ENCODE measurements at regions not wholly inside any gene's neighbourhood (a gene's known extent, or its start where the extent isn't known, plus 50 kb on each side); places are given as distances from the start of the nearest gene placed in this dataset.

DNA sequence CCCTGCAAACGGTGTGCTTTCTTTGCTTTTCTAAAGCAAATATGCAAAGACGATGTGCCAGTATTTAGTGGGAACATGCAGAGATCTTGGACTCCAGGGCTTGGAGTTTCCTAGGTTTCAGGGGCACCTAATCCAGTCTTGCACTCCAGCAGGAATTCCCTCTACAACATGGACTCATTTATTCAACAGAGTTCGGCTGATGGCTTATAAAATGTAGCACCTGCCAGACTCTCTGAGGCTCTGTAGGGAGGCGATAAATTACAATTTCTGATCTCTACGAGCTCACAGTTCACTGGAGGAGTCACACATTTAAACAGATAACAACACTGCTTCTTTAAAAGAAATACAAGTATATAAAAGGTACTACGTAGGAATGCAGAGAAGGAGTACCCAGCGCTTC lies 143.7 kb downstream of the FGF9 start:
- Histone ChIP-seq H3K14ac (ENCODE audit: insufficient read depth, low read length) (no peak overlapping the region), H3K23ac (ENCODE audit: insufficient read length, low read depth, low read length) (no peak overlapping the region), H3K18ac (ENCODE audit: insufficient read length, low read depth, low read length) (no peak overlapping the region), H2BK120ac (ENCODE audit: low read depth, low read length, poor library complexity, severe bottlenecking) (no peak overlapping the region), H3K27me3 (ENCODE audit: insufficient read depth, low read length) (no peaks in the 10 kb centered on the region), H3K23me2 (ENCODE audit: insufficient read length, low read depth, low read length, poor library complexity, severe bottlenecking) (no peaks in the 10 kb centered on the region), H4K20me1 (ENCODE audit: control insufficient read depth, insufficient read depth, insufficient read length) (no peaks in the 10 kb centered on the region), H4K8ac (replicated peaks; ENCODE audit: insufficient read length, low read depth, low read length) (no peak overlapping the region), H3K4me2 (ENCODE audit: insufficient read depth, insufficient read length, low read length) (no peak overlapping the region), H4K5ac (ENCODE audit: insufficient read length, low read depth, low read length) (no peak overlapping the region), H4K91ac (ENCODE audit: insufficient read length, low read depth, low read length) (no peak overlapping the region), H2BK12ac (ENCODE audit: insufficient read length, low read depth, low read length) (no peak overlapping the region), H3K56ac (ENCODE audit: insufficient read length, low read depth, low read length) (no peak overlapping the region), H3K79me1 (ENCODE audit: insufficient read depth, low read depth, low read length, poor library complexity, severe bottlenecking) (no peaks in the 10 kb centered on the region), H3K4ac (ENCODE audit: low read depth, low read length) (no peak overlapping the region), H3K27ac (ENCODE audit: insufficient read length, low read depth, low read length) (no peak overlapping the region), H3K9ac (ENCODE audit: extremely low read depth, insufficient read length, low read length) (no peak overlapping the region), H3K4me1 (ENCODE audit: insufficient read depth, low read length) (no peaks in the 10 kb centered on the region), H2AK5ac (ENCODE audit: insufficient read length, low read length) (no peak overlapping the region), H3T11ph (ENCODE audit: low read length) (no peak overlapping the region), H2BK5ac (ENCODE audit: insufficient read length, low read length) (no peak overlapping the region), H2AFZ (ENCODE audit: low read length) (no peak overlapping the region), H3K79me2 (ENCODE audit: insufficient read depth, low read length) (no peaks in the 10 kb centered on the region), H3K9me3 (ENCODE audit: control insufficient read depth, low read depth, low read length) (no peaks in the 10 kb centered on the region), H2BK15ac (ENCODE audit: low read depth, low read length) (no peak overlapping the region), H2BK20ac (ENCODE audit: low read depth, low read length, poor library complexity, severe bottlenecking) (no peak overlapping the region)
- DNase-seq: no peak
- Mint-ChIP-seq H3K27ac (no peak overlapping the region; a peak in 1 of 7 replicates), H3K9me3 (peaks cover 9 to 10% of the 10 kb centered on the region in 2 experiments; a peak in 4 of 5 replicates), H3K4me1 (peaks cover 4 to 8% of the 10 kb centered on the region in 2 experiments), H3K27me3 (ENCODE audit: low read depth) (peaks cover 10% of the 10 kb centered on the region), H3K36me3 (ENCODE audit: insufficient read depth in 1 of 3, low read depth in 3 of 3) (peaks cover 0 to 10% (median 2%) of the 10 kb centered on the region in 3 experiments; a peak in 3 of 7 replicates), H3K4me3 (no peak overlapping the region)
- TF ChIP-seq, protein P1, sequence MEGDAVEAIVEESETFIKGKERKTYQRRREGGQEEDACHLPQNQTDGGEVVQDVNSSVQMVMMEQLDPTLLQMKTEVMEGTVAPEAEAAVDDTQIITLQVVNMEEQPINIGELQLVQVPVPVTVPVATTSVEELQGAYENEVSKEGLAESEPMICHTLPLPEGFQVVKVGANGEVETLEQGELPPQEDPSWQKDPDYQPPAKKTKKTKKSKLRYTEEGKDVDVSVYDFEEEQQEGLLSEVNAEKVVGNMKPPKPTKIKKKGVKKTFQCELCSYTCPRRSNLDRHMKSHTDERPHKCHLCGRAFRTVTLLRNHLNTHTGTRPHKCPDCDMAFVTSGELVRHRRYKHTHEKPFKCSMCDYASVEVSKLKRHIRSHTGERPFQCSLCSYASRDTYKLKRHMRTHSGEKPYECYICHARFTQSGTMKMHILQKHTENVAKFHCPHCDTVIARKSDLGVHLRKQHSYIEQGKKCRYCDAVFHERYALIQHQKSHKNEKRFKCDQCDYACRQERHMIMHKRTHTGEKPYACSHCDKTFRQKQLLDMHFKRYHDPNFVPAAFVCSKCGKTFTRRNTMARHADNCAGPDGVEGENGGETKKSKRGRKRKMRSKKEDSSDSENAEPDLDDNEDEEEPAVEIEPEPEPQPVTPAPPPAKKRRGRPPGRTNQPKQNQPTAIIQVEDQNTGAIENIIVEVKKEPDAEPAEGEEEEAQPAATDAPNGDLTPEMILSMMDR (conservative IDR thresholded peaks at IDR 0.05): no peak
- no CpG with 5 or more reads among the region's 7 CpGs for WGBS (ENCODE audit: extremely low coverage, insufficient read length, low lambda C conversion rate)
